Transverse colon (tissue), 4 donors: ENCODE measurements at regions not wholly inside any gene's neighbourhood (a gene's known extent, or its start where the extent isn't known, plus 50 kb on each side); places are given as distances from the start of the nearest gene placed in this dataset.

ENCODE experiments used
- CTCF ChIP-seq, 5 experiments: fragments of 200-600 bp in 3 of 5; fragments of 450-650 bp in 2 of 5; sonication (generic) in 3 of 5; IDR thresholded peaks; 1 replicate in 2 of 5; 2 replicates in 3 of 5; pipeline ENCODE4 v1.5.1; 2016 to 2017; ENCODE audit warnings: antibody characterized with exemption in 5 of 5, inconsistent platforms in 3 of 5, mild to moderate bottlenecking in 2 of 5, moderate library complexity in 1 of 5
- POLR2A ChIP-seq: fragments of 450-650 bp; IDR thresholded peaks from one replicate; pipeline ENCODE4 v1.6.1; 2016; ENCODE audit warnings: antibody characterized with exemption, mild to moderate bottlenecking, moderate library complexity
- POLR2AphosphoS5 ChIP-seq, 3 donors: sonication (generic); formaldehyde crosslinking; IDR thresholded peaks; one replicate each; pipeline ENCODE4 v1.6.1; 2016; ENCODE audit warnings: antibody characterized with exemption in 3 of 3

DNA sequence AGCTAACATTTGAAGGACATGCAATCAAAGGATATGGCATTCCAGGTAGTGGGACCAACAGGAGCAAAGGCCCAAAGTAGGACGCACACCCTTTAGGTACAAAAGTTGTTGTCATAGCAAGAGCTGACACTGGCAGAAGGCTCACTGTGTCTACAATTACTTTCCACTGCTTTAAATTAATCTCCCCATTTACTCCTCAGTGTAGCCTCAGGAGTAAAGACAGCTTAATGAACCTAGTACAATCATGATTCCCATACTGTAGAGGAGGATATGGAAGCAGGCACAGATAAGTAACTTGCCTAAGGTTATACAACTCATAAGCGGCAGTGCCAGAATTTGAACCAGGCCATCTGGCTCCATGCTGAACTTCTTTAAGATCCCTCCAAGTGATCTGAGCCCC, 212.9 kb upstream of the SFSWAP start:
- TF ChIP-seq CTCF (IDR thresholded peaks at IDR 0.05): no peak
- TF ChIP-seq POLR2AphosphoS5 (IDR thresholded peaks at IDR 0.05): no peak
- no peak for TF ChIP-seq POLR2A
